OCI-LY7 (cell line): ENCODE measurements at regions not wholly inside any gene's neighbourhood (a gene's known extent, or its start where the extent isn't known, plus 50 kb on each side); places are given as distances from the start of the nearest gene placed in this dataset.

Experiments used
- EZH2phosphoT487 ChIP-seq: fragments of 200-600 bp; sonication (generic); IDR thresholded peaks from 2 replicates; pipeline ENCODE4 v1.6.1; 2018; ENCODE audit warnings: low read depth, borderline replicate concordance, mild to moderate bottlenecking, mixed run types, antibody characterized with exemption, low read length, moderate library complexity, mixed read lengths
- TF ChIP-seq, protein P1 (sequence below): fragments of 200-600 bp; sonication (generic); conservative IDR thresholded peaks from 2 replicates; pipeline ENCODE4 v1.5.1; 2014; ENCODE audit warnings: mild to moderate bottlenecking, antibody characterized with exemption, low read length, moderate library complexity, mixed read lengths

DNA sequence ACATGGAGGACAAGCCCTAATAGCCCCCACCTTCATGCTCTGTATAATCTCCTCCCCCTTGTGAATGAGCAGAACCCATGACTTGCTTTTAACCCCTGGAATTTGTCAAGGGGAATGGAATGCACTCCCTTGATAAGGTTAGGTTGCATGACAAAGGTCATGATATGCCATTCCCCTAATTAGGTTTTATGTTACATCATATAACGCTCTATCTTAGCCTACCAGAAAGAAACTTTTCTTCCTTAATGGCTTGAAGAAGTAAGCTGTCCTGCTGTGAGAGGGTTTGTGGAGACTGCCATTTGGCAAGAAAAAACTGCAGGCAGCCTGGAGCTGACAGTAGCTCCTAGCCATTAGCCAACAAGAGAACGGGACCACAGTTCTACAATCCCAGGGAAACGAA, 399.8 kb upstream of the MAD2L1 start:
- TF ChIP-seq, protein P1, sequence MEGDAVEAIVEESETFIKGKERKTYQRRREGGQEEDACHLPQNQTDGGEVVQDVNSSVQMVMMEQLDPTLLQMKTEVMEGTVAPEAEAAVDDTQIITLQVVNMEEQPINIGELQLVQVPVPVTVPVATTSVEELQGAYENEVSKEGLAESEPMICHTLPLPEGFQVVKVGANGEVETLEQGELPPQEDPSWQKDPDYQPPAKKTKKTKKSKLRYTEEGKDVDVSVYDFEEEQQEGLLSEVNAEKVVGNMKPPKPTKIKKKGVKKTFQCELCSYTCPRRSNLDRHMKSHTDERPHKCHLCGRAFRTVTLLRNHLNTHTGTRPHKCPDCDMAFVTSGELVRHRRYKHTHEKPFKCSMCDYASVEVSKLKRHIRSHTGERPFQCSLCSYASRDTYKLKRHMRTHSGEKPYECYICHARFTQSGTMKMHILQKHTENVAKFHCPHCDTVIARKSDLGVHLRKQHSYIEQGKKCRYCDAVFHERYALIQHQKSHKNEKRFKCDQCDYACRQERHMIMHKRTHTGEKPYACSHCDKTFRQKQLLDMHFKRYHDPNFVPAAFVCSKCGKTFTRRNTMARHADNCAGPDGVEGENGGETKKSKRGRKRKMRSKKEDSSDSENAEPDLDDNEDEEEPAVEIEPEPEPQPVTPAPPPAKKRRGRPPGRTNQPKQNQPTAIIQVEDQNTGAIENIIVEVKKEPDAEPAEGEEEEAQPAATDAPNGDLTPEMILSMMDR: no peak
- TF ChIP-seq EZH2phosphoT487: no peak
